WERI-Rb-1 (cell line): ENCODE measurements at regions not wholly inside any gene's neighbourhood (a gene's known extent, or its start where the extent isn't known, plus 50 kb on each side); places are given as distances from the start of the nearest gene placed in this dataset.

ENCODE experiments used
- DNase-seq: peaks from one replicate; pipeline ENCODE4 v3.0.0-alpha.2; 2020
- H3K27ac ChIP-seq: fragments of 250-450 bp; sonication (Bioruptor Pico); 2 replicates; pipeline ENCODE4 v1.5.1; 2020; ENCODE audit warnings: mild to moderate bottlenecking, moderate library complexity
- H3K27me3 ChIP-seq: fragments of 250-450 bp; sonication (Bioruptor Pico); 2 replicates; pipeline ENCODE4 v1.5.1; 2021; ENCODE audit warnings: mild to moderate bottlenecking, low read depth, moderate library complexity; ENCODE audit not compliant: insufficient read depth, severe bottlenecking
- H3K36me3 ChIP-seq: fragments of 250-450 bp; sonication (Bioruptor Pico); 2 replicates; pipeline ENCODE4 v1.5.1; 2020; ENCODE audit warnings: mild to moderate bottlenecking, moderate library complexity
- H3K4me3 ChIP-seq: 2 replicates; pipeline ENCODE4 v1.5.1; 2011; ENCODE audit warnings: low read depth, mild to moderate bottlenecking, control low read depth, low read length
- H3K9me3 ChIP-seq: fragments of 250-450 bp; sonication (Bioruptor Pico); 2 replicates; pipeline ENCODE4 v1.5.1; 2021; ENCODE audit warnings: mild to moderate bottlenecking, moderate library complexity; ENCODE audit not compliant: severe bottlenecking
- TF ChIP-seq, protein P1 (sequence below): IDR thresholded peaks from 2 replicates; pipeline ENCODE4 v1.5.1; 2011; ENCODE audit warnings: low read depth, mild to moderate bottlenecking, control low read depth, inconsistent platforms, low read length

DNA sequence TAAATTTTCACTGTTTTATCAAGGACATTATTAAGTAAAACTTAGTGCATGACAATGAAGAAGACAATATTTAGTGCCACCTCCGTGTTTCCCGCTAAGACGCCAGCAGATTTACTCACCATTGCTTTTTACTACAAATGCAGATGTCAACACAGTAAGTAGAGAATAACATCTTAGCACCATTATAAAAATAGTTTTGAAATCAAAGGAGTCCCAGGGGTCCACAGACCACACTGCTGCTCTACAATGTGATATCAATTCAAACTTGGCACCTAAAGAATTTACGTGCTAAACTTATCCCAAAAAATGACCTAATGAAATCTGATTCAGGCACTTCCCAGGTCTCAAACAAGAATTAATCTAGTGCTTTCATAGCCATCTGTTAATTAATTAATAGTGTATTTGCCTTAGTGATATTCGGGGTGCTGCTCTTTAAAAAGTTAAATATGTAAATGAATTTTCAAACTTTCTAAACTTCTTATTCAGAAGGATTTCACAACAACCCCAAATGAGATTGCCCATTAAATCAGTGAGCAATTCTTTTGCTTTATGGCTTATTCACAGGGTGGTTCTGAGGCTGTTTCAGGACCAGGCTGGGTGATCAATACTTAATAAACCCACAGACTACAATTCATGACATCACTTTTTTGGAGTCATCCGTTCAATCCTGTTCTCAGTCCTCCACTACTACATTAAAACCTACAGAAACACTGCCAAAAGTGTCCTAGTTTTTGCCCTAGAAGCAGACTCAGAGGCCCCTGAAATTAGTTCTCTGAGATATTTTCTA is 161.3 kb upstream of the LMNTD1 start:
- Histone ChIP-seq H3K36me3 (no peaks in the 10 kb centered on the region), H3K9me3 (peaks cover 3% of the 10 kb centered on the region), H3K27ac (no peak overlapping the region), H3K27me3 (no peaks in the 10 kb centered on the region), H3K4me3 (no peak overlapping the region)
- TF ChIP-seq, protein P1, sequence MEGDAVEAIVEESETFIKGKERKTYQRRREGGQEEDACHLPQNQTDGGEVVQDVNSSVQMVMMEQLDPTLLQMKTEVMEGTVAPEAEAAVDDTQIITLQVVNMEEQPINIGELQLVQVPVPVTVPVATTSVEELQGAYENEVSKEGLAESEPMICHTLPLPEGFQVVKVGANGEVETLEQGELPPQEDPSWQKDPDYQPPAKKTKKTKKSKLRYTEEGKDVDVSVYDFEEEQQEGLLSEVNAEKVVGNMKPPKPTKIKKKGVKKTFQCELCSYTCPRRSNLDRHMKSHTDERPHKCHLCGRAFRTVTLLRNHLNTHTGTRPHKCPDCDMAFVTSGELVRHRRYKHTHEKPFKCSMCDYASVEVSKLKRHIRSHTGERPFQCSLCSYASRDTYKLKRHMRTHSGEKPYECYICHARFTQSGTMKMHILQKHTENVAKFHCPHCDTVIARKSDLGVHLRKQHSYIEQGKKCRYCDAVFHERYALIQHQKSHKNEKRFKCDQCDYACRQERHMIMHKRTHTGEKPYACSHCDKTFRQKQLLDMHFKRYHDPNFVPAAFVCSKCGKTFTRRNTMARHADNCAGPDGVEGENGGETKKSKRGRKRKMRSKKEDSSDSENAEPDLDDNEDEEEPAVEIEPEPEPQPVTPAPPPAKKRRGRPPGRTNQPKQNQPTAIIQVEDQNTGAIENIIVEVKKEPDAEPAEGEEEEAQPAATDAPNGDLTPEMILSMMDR = no peak
- DNase-seq = no peak

DNA sequence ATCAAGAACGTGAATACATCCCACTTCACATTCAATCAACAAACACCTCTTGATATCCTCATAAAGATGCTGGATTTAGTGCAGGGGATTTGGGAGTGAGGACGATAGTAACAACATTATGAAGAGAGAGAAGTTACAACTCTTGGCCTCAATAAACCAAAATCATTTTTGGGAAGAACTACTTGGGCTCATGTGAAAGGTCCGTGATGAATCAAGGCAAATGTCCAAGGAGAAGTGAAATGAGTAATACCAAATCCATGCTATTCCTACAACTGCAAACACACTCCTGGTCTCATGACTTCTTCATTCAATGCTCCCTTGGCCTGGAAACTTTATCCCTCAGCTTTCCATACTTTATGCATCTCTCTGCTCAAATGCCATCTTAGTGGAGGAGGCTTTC is 162.0 kb upstream of the LMNTD1 start:
- TF ChIP-seq, protein P1 = no peak
- H3K27me3 ChIP-seq = no peaks in the 10 kb centered on the region
- no peak overlapping the region for H3K4me3 ChIP-seq
- no peak overlapping the region for H3K27ac ChIP-seq
- H3K9me3 ChIP-seq = peaks cover 3% of the 10 kb centered on the region
- H3K36me3 ChIP-seq = no peaks in the 10 kb centered on the region
- no peak for DNase-seq

DNA sequence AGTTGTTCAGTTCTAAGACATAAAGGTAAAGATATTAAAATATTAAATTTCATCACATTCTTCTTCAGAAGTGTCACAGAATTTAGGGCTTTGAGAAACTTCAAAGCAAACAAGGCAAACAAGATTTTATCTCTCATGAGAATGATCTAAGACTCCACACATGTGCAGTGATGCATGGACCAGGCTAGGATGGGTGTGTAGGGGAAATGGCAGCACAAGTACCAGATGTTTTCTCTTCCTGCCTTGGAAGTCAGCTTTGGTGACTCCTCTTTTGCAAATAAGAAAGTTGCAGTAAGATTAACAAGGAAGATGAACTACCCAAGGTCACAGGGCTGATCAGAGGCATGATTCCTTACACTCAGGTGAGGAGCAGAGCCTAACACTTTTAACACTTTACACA is 163.8 kb upstream of the LMNTD1 start:
- Histone ChIP-seq H3K36me3 (no peaks in the 10 kb centered on the region), H3K27ac (no peak overlapping the region), H3K9me3 (no peaks in the 10 kb centered on the region), H3K27me3 (no peaks in the 10 kb centered on the region), H3K4me3 (no peak overlapping the region)
- DNase-seq = no peak
- TF ChIP-seq, protein P1 = no peak

DNA sequence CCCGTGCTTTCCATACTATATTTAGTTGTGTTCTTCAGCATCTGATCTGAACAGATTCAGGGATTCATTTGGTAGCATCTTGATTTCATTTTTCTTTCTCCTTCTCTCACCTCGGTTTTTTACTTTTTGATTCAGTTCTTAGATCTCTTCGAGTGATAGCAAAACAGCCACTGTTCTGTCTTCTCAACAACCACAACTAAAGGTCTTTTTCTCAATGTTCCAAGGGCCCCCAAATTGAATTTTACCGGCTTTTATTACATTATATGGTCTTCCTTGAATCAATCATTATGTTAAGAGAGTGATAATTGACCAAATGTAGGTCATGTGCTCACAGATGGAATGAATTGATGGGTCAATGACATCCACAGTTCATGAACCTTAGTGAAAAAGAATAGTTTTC is 164.5 kb upstream of the LMNTD1 start:
- Histone ChIP-seq H3K9me3 (no peaks in the 10 kb centered on the region), H3K36me3 (no peaks in the 10 kb centered on the region), H3K27ac (no peak overlapping the region), H3K27me3 (no peaks in the 10 kb centered on the region), H3K4me3 (no peak overlapping the region)
- TF ChIP-seq, protein P1 = no peak
- no peak for DNase-seq

DNA sequence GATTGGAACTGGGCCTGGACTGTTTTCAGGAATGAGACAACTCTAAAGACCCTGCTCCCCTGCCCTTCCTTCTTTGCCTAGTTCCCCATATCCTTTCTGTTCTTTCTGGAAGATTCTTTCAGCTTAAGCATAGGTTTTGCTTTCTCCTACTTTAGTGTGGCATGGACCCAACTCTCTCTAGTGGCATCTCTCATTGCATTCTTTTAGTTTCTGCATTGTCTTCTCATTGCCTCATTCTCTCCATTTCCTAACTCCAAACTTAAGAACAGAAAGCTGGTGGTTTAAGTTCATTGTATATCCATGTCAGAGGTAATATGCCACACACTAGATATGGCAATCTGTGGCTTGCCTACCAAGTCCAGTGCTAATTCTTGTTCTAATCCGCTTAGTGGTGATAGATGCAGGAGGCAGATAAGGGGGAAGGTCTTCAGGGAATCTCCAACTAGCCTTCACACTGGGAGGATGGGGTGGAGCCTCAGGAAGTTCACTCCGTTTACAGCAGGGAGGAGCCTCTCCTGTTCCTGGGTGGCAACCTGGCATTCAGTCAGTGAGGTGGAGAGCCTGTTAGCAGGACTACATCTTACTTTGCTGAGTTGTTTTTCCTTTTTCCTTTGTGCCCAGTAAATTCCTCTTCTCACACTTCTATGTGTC is 165.1 kb upstream of the LMNTD1 start:
- Histone ChIP-seq H3K4me3 (no peak overlapping the region), H3K9me3 (no peaks in the 10 kb centered on the region), H3K27ac (no peak overlapping the region), H3K36me3 (no peaks in the 10 kb centered on the region), H3K27me3 (no peaks in the 10 kb centered on the region)
- DNase-seq = peak; percentile 62
- TF ChIP-seq, protein P1 = no peak

DNA sequence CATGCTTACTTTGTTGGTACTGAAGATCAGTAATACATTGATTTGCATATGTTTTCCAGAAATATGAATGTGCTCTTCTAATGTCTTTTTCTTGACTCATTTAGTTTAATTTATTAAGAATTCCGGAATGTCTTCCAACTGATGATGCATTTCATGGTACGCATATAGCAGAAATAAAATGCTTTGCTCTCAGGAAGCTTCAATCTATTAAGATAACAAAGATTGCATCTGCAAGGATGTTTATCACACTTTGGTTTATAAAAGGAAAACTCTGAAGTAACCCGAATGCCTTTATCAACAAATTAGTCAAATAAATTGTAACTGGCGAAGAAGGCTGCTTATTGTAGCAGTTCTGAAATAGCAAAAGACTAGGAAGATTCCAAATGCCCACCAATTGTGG is 166.4 kb upstream of the LMNTD1 start:
- Histone ChIP-seq H3K9me3 (no peaks in the 10 kb centered on the region), H3K27ac (no peak overlapping the region), H3K27me3 (no peaks in the 10 kb centered on the region), H3K4me3 (no peak overlapping the region), H3K36me3 (no peaks in the 10 kb centered on the region)
- TF ChIP-seq, protein P1 = no peak
- no peak for DNase-seq
